HG02798 (cell line): ENCODE measurements at regions not wholly inside any gene's neighbourhood (a gene's known extent, or its start where the extent isn't known, plus 50 kb on each side); places are given as distances from the start of the nearest gene placed in this dataset.

ENCODE experiments used
- ATAC-seq: cut with Tn5 transposase; IDR thresholded peaks from one replicate; pipeline ENCODE4 v1.9.1; 2021; ENCODE audit warnings: mild to moderate bottlenecking; ENCODE audit not compliant: unreplicated experiment, poor library complexity

DNA sequence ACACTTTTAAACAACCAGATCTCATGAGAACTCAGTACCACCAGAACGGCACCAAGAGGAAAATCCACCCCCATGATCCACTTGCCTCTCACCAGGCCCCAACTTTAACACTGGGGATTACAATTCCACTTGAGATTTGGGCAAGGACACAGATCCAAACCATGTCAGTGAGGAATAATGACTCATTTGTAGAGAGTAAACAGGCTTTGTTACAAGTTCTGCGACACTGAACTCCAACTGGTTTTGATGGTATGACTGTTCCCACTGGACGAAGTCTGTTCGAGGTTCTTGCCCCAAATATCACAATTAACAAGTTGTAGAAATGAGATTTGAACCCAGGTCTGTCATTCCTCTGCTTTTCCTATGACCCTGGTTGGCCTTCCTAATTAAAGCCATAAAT lies 718.1 kb upstream of the ID2 start:
- no peak for ATAC-seq

DNA sequence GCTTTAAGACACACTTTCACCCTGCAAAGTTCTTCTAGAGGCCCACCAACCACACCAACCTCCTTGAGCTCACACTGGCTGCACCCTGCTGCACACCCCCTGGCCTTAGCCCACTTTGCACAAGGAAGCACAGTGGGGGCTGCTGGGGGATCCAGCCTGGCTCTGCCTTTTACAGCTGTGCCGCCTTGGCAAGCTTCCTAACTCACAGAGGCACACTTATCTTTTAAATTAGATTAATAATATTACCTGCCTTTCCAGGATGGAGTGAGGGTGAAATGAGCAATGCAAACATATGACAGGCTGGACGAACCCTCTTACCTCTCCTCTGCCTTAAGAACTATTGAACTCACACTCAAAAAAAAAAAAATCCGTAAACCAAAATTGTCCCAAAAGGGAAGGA lies 715.8 kb upstream of the ID2 start:
- no peak for ATAC-seq

DNA sequence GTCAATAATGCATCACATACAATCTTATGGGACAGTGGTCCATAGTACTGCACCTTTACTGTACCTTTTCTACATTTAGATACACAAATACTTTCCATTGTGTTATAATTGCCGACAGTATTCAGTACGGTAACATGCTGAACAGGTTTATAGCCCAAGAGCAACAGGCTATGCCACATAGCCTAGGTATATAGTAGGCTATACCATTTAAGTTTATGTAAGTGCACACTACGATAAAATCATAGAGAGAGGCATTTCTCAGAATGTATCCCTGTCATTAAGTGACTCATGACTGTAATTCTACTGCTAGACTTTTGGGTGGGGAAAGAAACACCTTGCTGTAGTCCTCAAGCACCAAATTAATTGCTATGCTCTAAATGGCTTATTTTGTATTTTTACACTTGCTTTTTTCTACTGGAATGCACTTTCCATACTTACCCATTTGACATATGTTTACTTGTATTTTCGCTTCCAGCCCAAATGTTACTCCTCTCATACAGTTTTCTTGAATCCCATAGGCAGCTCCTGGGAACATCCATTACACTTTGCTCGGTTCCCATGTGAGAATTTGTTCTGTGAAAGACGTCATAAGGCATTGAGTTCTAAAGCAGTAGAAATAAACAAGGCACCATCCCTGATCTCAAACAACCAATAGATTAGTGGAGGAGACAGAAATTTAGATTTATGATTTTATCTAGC lies 714.0 kb upstream of the ID2 start:
- no peak for ATAC-seq

DNA sequence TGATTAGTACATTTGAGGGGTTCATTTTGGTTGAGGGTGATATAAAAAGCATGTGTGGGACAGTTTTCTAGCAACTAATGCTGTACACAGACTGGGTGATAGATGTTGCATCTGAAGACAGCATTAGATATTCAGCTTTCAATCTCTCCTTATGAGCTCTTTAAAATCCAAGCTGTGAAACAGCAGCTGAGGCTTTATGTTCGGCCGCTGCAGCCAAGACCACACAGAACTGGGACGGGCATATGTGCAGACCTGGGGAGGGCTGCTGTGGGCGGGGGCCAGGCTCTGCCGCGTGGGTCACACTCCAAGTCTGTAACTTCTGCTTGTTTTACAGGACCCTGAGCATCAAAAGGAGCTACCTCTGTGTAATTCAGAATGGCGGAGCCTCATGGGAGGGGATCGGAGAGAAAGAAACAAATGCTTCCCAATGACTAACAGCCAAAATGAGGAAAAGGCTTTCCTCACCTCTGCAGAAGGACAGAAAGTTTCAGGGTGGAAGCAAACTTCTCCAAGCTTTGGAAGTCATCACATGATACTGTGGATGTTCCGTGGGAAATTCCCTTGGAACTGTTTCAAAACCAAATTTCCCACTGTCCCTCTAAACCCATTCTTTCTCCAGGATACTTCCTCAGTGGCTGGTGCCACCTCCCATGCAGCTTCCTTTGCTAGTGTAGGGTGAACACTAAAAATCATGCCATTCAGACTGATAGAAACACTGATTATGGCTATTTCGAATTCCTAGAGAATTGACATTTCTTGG lies 711.9 kb upstream of the ID2 start:
- no peak for ATAC-seq

DNA sequence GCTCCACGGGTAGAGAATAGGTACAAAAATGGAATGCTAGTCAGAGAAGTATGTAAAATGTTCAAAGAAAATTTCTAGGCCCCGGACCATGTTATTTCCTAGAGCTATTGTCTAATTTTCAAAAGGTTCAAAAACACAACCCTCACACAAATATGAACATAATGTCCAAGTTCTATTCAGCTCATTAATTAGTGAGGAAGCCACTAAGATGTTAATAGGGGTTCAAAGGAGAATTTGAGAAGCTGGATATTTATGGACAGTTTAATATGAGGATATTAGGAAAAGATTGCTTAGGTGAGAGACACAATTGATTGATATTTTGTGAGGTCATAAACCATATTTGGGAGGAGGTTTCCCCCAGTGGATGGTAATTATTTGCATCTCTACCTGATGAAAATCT lies 710.6 kb upstream of the ID2 start:
- ATAC-seq = no peak

DNA sequence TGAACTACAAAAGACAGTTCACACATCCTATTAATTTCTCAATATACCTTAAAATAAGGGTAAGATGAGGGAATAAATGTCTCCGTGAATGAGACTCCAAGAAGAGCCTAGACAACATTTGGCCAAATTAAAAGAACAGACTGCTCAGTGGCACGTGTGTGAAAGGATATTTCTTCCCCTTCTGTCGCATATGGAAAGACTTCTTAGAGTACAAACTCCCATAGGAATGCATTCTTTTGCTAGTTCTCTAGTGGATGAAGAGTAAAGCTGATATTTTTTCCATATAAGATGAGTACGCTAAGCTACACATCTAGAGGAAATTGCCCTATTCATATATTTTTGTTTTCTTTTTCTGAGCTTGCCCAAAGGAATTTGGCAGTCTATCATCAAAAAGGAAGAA lies 710.0 kb upstream of the ID2 start:
- no peak for ATAC-seq

DNA sequence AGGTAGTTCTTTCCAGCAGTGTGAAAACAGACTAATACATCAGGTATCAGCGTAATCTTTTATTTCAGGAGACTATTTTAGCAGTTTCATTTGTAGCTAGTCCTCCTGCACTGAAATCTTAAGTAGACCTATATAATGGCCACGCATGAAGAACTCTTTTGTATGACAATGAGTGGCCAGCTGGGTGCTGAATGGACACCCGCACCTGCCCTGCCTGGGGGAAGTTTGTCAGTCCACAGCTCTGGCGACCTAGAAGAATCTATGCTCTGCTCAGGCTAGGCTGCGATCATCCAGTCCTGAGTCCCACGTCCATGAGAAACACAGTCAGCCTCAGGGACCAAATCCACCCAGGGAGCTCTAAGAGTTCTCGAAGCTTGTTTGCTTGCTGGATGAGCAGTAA lies 709.2 kb upstream of the ID2 start:
- no peak for ATAC-seq

DNA sequence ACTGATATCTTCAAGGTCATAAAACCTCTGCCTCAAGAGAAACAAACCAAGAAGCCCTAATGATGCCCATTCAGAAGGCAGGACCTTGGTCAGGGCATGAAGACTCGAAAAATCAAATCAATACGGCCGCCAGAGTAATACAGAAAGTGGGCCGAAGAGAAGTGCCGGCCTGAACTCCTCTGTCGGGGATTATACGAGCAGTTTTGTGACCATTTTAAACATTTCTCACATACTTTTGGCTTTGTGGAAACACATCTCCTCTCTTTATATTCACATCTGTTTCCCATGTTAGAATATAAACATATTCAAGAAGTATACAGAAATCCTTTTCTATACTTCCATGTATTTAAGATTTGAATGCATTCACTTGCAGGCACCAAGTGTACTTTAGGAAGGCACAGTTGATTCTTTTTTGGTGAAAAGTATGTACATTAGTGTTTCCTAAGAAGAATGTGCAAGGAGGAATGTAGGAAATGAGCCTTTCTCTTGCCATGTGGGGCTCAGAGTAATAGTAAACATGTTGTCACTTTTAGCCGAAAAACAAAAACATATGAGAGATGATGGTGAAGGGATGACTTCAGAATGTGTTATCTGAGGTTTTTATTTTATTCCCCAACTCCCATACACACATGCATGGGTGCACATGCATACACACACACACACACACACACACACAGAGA lies 707.9 kb upstream of the ID2 start:
- ATAC-seq = no peak

DNA sequence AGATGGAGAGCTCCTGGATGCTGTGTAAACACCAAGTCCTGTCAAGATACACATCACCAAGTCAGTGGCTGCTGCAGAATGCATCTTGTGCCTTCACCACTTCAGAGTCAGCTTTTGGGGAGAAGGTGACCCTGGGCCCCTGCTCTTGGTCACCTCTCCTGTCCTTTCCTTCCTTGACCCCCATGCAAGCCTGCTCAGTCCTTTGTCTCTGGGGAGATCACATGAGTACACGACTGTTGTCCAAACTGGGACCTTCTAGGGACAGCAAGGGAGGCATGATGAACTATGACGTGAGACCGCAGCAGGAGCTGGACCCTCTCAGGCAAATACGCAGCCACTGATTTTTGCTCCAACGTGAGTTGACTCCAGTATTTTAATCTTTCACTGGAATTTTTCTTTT lies 706.9 kb upstream of the ID2 start:
- ATAC-seq = no peak

DNA sequence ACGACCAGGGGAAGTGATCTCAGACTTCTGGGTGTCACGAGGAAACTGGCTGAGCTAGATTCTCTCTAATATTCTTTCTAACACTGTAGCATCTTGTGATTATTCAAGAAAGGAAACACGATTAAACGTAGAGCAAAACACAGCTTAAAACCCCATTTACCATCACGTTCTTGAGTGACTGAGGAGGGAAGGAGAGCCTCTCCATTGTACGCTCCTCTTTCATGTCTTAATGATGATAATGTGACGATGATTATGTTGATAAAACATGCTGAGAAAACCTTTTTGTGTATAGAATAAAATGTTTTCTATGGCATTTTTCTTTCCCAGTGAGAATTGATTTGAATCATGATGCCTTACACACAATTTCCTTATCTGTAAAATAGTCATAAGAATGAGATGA lies 705.6 kb upstream of the ID2 start:
- ATAC-seq = no peak

DNA sequence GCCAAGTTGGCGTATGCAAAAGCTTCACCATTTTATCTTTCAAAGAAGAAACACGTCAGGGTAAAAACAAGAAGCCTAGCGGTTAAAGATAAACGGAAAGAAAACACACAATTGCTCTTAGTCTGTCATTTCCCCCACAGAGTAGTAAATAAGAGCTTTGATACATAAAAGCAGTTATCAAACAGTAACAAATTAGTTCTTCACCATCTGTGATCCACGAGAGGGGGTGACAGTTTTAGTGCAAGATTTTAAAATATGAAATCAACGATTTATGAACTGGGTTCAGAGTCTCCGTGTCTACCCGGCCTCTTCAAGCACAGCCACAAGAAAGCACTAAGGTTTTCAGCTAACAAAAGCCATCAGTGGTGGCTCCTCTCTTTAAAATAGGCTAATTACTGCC lies 703.9 kb upstream of the ID2 start:
- no peak for ATAC-seq

DNA sequence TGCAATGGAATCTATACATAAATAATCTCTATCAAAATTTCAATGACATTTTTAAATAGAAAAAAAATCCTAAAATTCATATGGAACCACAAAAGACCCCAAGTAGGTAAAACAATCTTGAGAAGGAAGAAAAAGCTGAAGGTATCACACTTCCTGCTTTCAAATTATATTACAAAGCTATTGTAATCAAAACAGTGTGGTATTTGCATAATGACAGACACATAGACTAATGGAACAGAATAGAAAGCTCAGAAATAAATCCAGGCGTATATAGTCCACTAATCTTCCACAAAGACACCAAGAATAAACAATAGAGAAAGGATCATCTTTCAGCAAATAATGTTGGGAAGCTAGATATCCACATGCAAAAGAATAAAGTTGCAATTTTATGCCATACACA lies 699.8 kb upstream of the ID2 start:
- no peak for ATAC-seq

DNA sequence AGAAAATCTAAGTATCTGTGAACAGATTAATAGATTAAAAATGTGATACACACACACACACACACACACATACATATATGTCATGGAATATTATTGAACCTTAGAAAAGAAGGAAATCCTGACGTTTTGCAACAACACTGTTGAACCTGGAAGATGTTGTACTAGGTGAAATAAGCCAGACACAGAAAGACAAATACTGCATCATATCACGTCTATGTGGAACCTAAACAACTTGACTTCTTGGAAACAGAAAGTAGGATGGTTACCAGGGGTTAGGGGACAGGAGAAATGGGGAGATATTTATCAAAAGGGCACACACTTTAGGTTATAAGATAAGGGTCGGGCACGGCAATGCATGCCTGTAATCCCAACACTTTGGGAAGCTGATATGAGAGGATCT lies 698.4 kb upstream of the ID2 start:
- no peak for ATAC-seq

DNA sequence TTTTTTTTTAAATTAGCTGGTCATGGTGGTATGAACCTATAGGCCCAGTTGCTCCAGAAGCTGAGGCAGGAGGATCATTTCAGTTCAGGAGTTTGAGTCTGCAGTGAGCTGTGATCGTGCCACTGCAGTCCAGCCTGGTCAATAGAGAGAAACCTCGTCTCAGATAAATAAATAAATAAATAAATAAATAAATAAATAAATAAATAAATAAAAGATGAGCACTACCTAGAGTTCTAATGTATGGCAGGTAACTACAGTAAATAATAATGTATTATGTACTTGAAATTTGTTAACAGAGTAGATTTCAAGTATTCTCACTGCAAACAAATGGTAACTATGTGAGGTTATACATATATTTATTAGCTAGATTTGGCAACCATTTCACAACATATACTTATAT lies 697.9 kb upstream of the ID2 start:
- no peak for ATAC-seq

DNA sequence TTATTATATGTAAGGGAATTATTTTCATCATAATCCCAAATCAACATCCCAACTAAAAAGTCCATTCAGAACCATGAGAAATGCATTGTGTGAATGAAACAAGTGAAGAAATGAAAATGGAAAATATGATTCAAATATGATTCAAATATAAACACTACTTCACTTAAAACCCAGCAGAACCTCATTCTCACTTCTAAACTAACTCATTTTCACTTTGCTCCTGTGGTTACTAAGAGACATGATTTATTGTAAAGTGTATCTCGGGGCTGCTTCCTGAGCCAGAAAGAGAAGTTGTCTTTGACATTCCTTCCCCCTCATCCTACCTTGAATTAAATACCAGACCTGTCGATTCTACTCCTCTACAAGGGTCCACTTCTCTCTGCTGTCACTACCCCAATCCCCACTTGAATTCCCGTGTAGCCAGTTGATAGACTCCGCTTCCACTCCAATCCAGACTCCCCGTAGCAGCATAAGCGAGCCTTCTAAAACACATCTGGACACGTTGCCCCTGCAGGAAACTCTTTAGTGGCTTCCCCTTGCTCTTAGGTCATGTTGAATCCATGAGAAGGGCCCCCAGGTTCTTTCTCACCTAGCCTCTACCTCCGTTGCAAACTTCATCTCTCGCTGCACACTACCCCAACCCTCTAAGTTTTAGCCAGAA lies 697.0 kb upstream of the ID2 start:
- ATAC-seq = no peak

DNA sequence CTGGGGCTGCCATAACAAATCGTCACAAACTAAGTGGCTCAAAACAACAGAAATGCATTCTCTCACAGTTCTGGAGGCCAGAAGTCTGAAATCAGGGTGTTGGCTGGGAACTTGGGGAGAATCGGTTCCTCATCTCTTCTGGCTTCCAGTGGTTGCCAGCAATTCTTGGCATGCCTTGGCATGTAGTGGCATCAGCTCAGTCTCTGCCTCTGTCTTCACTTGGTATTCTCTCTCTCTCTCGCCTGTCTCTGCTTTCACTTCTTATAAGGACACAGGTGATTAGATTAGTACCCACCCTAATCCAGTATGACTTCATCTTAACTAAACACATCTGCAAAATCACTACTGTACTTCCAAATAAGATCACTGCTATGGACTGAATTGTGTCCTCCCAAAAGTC lies 695.4 kb upstream of the ID2 start:
- no peak for ATAC-seq

DNA sequence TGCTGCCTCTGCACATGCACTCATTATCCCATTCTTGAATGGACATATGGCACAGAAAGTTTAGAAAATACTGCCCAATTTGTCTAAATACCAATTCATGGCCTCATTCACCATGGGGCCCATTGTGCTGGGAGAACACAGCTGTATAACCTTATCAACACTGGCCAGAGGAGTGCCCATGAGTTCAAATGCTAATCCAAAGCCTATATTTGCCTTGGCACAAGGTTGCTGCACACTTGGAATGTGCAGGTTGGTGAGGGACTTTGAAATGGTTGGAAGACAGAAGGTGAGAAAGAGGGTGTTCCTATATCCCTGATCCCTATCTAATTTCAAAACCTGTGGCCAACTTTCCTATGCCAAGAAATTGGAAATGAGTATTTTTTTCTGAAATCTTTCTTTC lies 693.9 kb upstream of the ID2 start:
- no peak for ATAC-seq

DNA sequence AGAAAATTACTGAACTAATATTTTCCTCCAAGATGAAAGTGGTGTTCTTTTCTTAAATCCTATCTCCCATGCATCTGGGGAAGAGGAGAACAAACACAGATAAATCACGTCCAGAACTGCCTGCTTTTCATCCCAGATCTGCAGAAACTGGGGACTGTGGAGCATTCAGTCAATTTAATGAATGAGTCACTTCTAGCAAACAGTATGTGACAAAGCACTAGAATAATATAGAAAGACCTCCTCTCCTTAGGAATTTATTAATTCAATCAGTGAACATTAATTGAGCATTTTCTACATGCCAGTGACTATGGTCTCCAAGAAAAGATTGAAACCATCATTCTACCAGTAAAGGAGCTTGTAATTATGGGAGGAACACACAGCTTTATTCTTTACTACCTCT lies 693.4 kb upstream of the ID2 start:
- ATAC-seq = no peak

DNA sequence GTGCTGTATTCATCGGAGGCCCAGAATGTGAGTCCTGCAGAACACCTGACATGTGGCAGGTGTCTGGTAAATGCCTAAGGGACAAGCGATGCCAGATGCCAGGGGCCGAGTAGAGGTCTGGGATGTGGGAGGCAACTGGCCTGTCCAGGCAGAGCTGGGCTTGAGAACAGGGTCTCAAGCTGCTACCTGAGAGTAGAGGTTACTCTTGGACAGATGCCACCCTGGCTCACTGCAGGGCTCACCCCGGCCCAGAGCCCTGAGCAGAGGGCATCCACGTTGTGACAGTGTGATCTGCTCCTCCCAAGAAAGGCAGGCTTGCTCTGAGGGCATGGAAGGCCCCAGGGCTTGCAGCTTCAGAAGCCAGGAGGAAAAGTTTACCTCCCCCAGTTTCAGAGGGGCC lies 692.0 kb upstream of the ID2 start:
- no peak for ATAC-seq

DNA sequence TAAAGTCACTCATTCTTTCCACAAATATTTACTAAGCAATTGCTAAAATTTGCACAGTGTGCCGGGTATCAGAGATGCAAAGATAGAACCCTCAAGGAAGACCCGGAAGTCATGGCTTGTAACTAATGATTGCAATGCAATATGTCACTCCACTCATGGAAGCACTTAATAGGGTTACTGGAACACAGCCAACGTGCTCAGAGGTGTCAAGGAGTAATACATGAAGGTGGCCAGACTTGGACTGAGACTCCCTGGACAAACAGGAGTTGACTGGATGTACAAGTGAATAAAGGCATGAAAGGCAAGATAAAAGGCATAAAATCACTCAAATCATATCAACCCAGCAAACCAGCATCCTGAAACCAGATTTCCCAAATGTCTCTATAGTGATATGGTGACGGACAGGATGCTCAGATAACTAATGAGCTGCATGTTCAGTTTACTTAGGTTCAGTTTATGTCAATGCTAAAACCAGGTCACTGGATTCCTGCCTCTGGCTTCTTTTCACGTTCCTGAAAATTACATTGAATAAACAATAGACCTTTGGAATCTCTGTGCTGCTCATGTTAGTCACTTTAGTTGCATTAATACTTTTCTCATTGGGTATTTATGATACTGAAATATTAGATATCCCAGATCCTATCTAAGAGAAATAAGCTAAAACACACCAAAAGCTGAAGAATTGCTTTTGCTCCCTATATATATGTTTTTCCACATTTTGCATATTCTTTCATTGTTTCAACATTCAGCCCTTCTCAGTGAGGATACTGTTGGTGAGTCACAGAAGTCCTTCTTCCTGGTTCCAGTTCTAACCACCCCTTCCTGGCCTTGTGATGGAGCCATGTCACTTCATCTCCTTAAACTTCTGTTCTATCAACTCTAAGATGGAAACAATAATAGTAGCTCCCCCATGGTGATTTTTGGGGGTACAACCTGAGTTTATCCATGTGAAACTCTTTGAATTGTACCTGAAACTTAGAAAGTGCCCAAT lies 688.9 kb upstream of the ID2 start:
- no peak for ATAC-seq
